ENCODE measurements at regions not wholly inside any gene's neighbourhood (a gene's known extent, or its start where the extent isn't known, plus 50 kb on each side); places are given as distances from the start of the nearest gene placed in this dataset.
A peak's percentile ranks its signal among the peaks of the same experiment; 100 is the strongest.

GRCh38 chr9:13020146-13021040 lies 245.6 kb downstream of the LURAP1L start:
- H3K4me3 ChIP-seq (ENCODE audit: low read depth, low read length), result no peak overlapping the region
- no peak for DNase-seq
- no peaks in the 10 kb centered on the region for H3K27me3 ChIP-seq (replicated peaks)
- no peaks in the 10 kb centered on the region for H3K36me3 ChIP-seq (replicated peaks)
- no peak overlapping the region for H3K27ac ChIP-seq
- no peak for TF ChIP-seq CTCF (IDR thresholded peaks at IDR 0.05; ENCODE audit: low read depth, low read length, missing control alignments)
- in situ Hi-C loops (cut with HindIII; ENCODE audit: low pct_ligation_motif_present, low sequenced_read_pairs), result no loop called here

- H3K36me3 ChIP-seq (replicated peaks), result no peaks in the 10 kb centered on the region
- in situ Hi-C loops (cut with HindIII; ENCODE audit: low pct_ligation_motif_present, low sequenced_read_pairs), result no loop called here
These were observed 247.9 kb downstream of the LURAP1L start for GRCh38 chr9:13022756-13023155.

GRCh38 chr9:13023498-13023897 lies 248.7 kb downstream of the LURAP1L start:
- peak; percentile 34 for DNase-seq
- Histone ChIP-seq H3K27ac (no peak overlapping the region), H3K36me3 (replicated peaks) (no peaks in the 10 kb centered on the region), H3K4me3 (ENCODE audit: low read depth, low read length) (no peak overlapping the region), H3K27me3 (replicated peaks) (no peaks in the 10 kb centered on the region)
- TF ChIP-seq CTCF (IDR thresholded peaks at IDR 0.05; ENCODE audit: low read depth, low read length, missing control alignments), result no peak
- in situ Hi-C loops (cut with HindIII; ENCODE audit: low pct_ligation_motif_present, low sequenced_read_pairs), result no loop called here

More at GRCh38 chr9:13022756-13023155, 247.9 kb downstream of the LURAP1L start:
- no peak overlapping the region for H3K27ac ChIP-seq
- no peak for DNase-seq
- H3K27me3 ChIP-seq (replicated peaks), result no peaks in the 10 kb centered on the region
- TF ChIP-seq CTCF (IDR thresholded peaks at IDR 0.05; ENCODE audit: low read depth, low read length, missing control alignments), result no peak
- no peak overlapping the region for H3K4me3 ChIP-seq (ENCODE audit: low read depth, low read length)

GRCh38 chr9:13026956-13027355 lies 252.1 kb downstream of the LURAP1L start:
- no peak for DNase-seq
- H3K36me3 ChIP-seq (replicated peaks), result no peaks in the 10 kb centered on the region
- no peak overlapping the region for H3K4me3 ChIP-seq (ENCODE audit: low read depth, low read length)
- TF ChIP-seq CTCF (IDR thresholded peaks at IDR 0.05; ENCODE audit: low read depth, low read length, missing control alignments), result no peak
- no peak overlapping the region for H3K27ac ChIP-seq
- in situ Hi-C loops (cut with HindIII; ENCODE audit: low pct_ligation_motif_present, low sequenced_read_pairs), result no loop called here
- no peaks in the 10 kb centered on the region for H3K27me3 ChIP-seq (replicated peaks)

- DNase-seq, result no peak
These were observed 251.6 kb downstream of the MPDZ start for GRCh38 chr9:13027879-13028278.

More at GRCh38 chr9:13027879-13028278, 251.6 kb downstream of the MPDZ start:
- TF ChIP-seq CTCF (IDR thresholded peaks at IDR 0.05; ENCODE audit: low read depth, low read length, missing control alignments), result no peak
- no peaks in the 10 kb centered on the region for H3K36me3 ChIP-seq (replicated peaks)
- no peak overlapping the region for H3K27ac ChIP-seq
- no peak overlapping the region for H3K4me3 ChIP-seq (ENCODE audit: low read depth, low read length)
- H3K27me3 ChIP-seq (replicated peaks), result no peaks in the 10 kb centered on the region
- in situ Hi-C loops (cut with HindIII; ENCODE audit: low pct_ligation_motif_present, low sequenced_read_pairs), result no loop called here
